ENCODE measurements at regions not wholly inside any gene's neighbourhood (a gene's known extent, or its start where the extent isn't known, plus 50 kb on each side); places are given as distances from the start of the nearest gene placed in this dataset.
"Not testable (repeated sequence)": the region's sequence is repeated elsewhere in the genome, so short reads cannot be mapped to it uniquely, and the experiment has no call there.

- not testable (repeated sequence) for TF ChIP-seq SUZ12 (IDR thresholded peaks at IDR 0.05; ENCODE audit: extremely low read depth, insufficient read depth, insufficient read length); YY1 (IDR thresholded peaks at IDR 0.05; ENCODE audit: insufficient read depth, insufficient read length)
These were observed 797.6 kb downstream of the TMEM121 start for GRCh38 chr14:106323970-106324369.

Data from NT2/D1 (cell line).